ENCODE measurements at regions not wholly inside any gene's neighbourhood (a gene's known extent, or its start where the extent isn't known, plus 50 kb on each side); places are given as distances from the start of the nearest gene placed in this dataset.

GRCh38 chr5:167482555-167482954 lies 808.9 kb upstream of the WWC1 start:
- intact Hi-C loops (cut with micrococcal nuclease) = no loop called here
- Mint-ChIP-seq H3K36me3 (no peaks in the 10 kb centered on the region), H3K27ac (no peak overlapping the region), H3K4me3 (no peak overlapping the region), H3K9me3 (peaks cover 14 to 17% of the 10 kb centered on the region in 2 donors), H3K27me3 (ENCODE audit: low read depth in 2 of 2) (no peaks in the 10 kb centered on the region), H3K4me1 (no peaks in the 10 kb centered on the region)
- WGBS (ENCODE audit: insufficient coverage) = 75% methylated on average over 2 of the region's 2 CpGs
- H3K36me3 ChIP-seq (ENCODE audit: control insufficient read depth, insufficient read depth, low read length) = no peaks in the 10 kb centered on the region
- H3K4me3 ChIP-seq (ENCODE audit: low read length) = no peak overlapping the region
- no peak overlapping the region for H3K27ac ChIP-seq (ENCODE audit: low read length)
- no peaks in the 10 kb centered on the region for H3K27me3 ChIP-seq (ENCODE audit: control insufficient read depth, insufficient read depth, low read length)
- DNase-seq (no peak), ATAC-seq (no peak)
- H3K9me3 ChIP-seq (ENCODE audit: control insufficient read depth, insufficient read depth, low read length) = no peaks in the 10 kb centered on the region
- TF ChIP-seq CTCF (IDR thresholded peaks at IDR 0.05) = no peak
- no peaks in the 10 kb centered on the region for H3K4me1 ChIP-seq (ENCODE audit: control insufficient read depth, insufficient read depth, low read length)

- ATAC-seq (no peak), DNase-seq (no peak)
- WGBS (ENCODE audit: insufficient coverage) = 89% methylated on average over 6 of the region's 8 CpGs
- no peaks in the 10 kb centered on the region for H3K27me3 ChIP-seq (ENCODE audit: control insufficient read depth, insufficient read depth, low read length)
- intact Hi-C loops (cut with micrococcal nuclease) = no loop called here
- H3K4me1 Mint-ChIP-seq = no peaks in the 10 kb centered on the region
- no peak overlapping the region for H3K27ac Mint-ChIP-seq
- no peaks in the 10 kb centered on the region for H3K9me3 ChIP-seq (ENCODE audit: control insufficient read depth, insufficient read depth, low read length)
- no peak overlapping the region for H3K4me3 Mint-ChIP-seq
- no peaks in the 10 kb centered on the region for H3K36me3 Mint-ChIP-seq
- H3K36me3 ChIP-seq (ENCODE audit: control insufficient read depth, insufficient read depth, low read length) = no peaks in the 10 kb centered on the region
- TF ChIP-seq CTCF (IDR thresholded peaks at IDR 0.05) = no peak
- H3K27ac ChIP-seq (ENCODE audit: low read length) = no peak overlapping the region
- H3K9me3 Mint-ChIP-seq = peaks cover 21 to 23% of the 10 kb centered on the region in 2 donors
- H3K4me1 ChIP-seq (ENCODE audit: control insufficient read depth, insufficient read depth, low read length) = no peaks in the 10 kb centered on the region
- no peaks in the 10 kb centered on the region for H3K27me3 Mint-ChIP-seq (ENCODE audit: low read depth in 2 of 2)
- H3K4me3 ChIP-seq (ENCODE audit: low read length) = no peak overlapping the region
Observed at GRCh38 chr5:167485061-167485774, 806.2 kb upstream of the WWC1 start.

GRCh38 chr5:167488371-167488770 lies 803.1 kb upstream of the WWC1 start:
- intact Hi-C loops (cut with micrococcal nuclease) = no loop called here

More at GRCh38 chr5:167488371-167488770, 803.1 kb upstream of the WWC1 start:
- H3K4me3 ChIP-seq (ENCODE audit: low read length) = no peak overlapping the region
- Mint-ChIP-seq H3K36me3 (no peaks in the 10 kb centered on the region), H3K27ac (no peak overlapping the region), H3K9me3 (peaks cover 19 to 24% of the 10 kb centered on the region in 2 donors), H3K4me3 (no peak overlapping the region), H3K4me1 (no peaks in the 10 kb centered on the region), H3K27me3 (ENCODE audit: low read depth in 2 of 2) (no peaks in the 10 kb centered on the region)
- TF ChIP-seq CTCF (IDR thresholded peaks at IDR 0.05) = no peak
- H3K9me3 ChIP-seq (ENCODE audit: control insufficient read depth, insufficient read depth, low read length) = no peaks in the 10 kb centered on the region
- no peak for ATAC-seq
- H3K4me1 ChIP-seq (ENCODE audit: control insufficient read depth, insufficient read depth, low read length) = no peaks in the 10 kb centered on the region
- H3K27ac ChIP-seq (ENCODE audit: low read length) = no peak overlapping the region
- DNase-seq = no peak
- 66% methylated on average over 2 of the region's 2 CpGs for WGBS (ENCODE audit: insufficient coverage)
- no peaks in the 10 kb centered on the region for H3K27me3 ChIP-seq (ENCODE audit: control insufficient read depth, insufficient read depth, low read length)
- H3K36me3 ChIP-seq (ENCODE audit: control insufficient read depth, insufficient read depth, low read length) = no peaks in the 10 kb centered on the region

All from natural killer cell (primary cell).